Mammary epithelial cell (primary cell): ENCODE measurements at regions not wholly inside any gene's neighbourhood (a gene's known extent, or its start where the extent isn't known, plus 50 kb on each side); places are given as distances from the start of the nearest gene placed in this dataset.

Source experiments
- EZH2 ChIP-seq: IDR thresholded peaks from 2 replicates; pipeline ENCODE4 v1.6.1; 2012; ENCODE audit warnings: low read length, inconsistent platforms, borderline replicate concordance
- TF ChIP-seq, protein P1 (sequence below), 2 donors: IDR thresholded peaks in 1 of 2; conservative IDR thresholded peaks in 1 of 2; 2 replicates each; pipeline ENCODE4 v1.5.1; 2011 to 2012; ENCODE audit warnings: inconsistent platforms in 2 of 2, low read length in 2 of 2, mild to moderate bottlenecking in 2 of 2, control low read depth in 1 of 2, low read depth in 1 of 2; ENCODE audit not compliant: insufficient read depth in 1 of 2; ENCODE audit errors: extremely low read depth in 1 of 2

DNA sequence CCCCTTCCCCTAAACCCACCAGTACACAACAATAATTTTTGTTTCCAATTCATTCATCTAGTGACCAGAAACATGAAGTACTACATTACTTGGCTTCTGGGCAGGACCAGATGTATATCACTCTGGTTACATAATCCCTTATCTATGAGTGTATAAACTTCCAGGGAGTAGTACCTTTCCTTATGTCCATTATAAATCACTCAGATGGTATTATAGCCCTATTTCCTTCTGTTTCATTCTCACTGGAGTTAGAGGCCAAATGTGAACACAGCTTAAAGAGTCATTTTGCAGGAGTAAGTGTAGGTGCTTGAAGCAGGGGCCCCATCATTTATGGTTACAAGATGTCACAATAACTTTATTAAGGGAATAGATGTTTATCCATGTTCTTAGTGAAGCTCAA, 894.4 kb upstream of the NXPH2 start:
- TF ChIP-seq EZH2 = no peak
- TF ChIP-seq, protein P1, sequence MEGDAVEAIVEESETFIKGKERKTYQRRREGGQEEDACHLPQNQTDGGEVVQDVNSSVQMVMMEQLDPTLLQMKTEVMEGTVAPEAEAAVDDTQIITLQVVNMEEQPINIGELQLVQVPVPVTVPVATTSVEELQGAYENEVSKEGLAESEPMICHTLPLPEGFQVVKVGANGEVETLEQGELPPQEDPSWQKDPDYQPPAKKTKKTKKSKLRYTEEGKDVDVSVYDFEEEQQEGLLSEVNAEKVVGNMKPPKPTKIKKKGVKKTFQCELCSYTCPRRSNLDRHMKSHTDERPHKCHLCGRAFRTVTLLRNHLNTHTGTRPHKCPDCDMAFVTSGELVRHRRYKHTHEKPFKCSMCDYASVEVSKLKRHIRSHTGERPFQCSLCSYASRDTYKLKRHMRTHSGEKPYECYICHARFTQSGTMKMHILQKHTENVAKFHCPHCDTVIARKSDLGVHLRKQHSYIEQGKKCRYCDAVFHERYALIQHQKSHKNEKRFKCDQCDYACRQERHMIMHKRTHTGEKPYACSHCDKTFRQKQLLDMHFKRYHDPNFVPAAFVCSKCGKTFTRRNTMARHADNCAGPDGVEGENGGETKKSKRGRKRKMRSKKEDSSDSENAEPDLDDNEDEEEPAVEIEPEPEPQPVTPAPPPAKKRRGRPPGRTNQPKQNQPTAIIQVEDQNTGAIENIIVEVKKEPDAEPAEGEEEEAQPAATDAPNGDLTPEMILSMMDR (conservative IDR thresholded peaks at IDR 0.05 in 1 of 2, IDR thresholded peaks at IDR 0.05 in 1 of 2; ENCODE audit: extremely low read depth in 1 of 2, insufficient read depth in 1 of 2, low read depth in 1 of 2, low read length in 2 of 2) = no peak
